GM19328 (cell line): ENCODE measurements at regions not wholly inside any gene's neighbourhood (a gene's known extent, or its start where the extent isn't known, plus 50 kb on each side); places are given as distances from the start of the nearest gene placed in this dataset.

Experiments
- ATAC-seq: cut with Tn5 transposase; IDR thresholded peaks from one replicate; pipeline ENCODE4 v1.9.1; 2021; ENCODE audit warnings: mild to moderate bottlenecking, moderate library complexity; ENCODE audit not compliant: unreplicated experiment

DNA sequence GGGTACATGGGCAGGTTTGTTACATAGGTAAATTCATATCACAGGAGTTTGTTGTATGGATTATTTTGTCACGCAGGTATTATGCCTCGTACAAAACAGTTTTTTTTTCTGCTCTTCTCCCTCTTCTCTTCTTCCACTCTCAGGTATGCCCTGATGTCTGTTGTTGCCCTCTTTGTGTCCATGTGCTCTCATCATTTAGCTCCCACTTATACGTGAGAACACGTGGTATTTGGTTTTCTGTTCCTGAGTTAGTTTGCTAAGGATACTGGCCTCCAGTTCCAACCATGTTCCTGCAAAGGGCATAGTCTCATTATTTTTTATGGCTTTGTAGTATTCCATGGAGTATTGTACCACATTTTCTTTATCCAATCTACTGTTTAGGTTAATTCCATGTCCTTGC is 65.7 kb downstream of the UNC5CL start:
- no peak for ATAC-seq

- ATAC-seq, result no peak
Observed at GRCh38 chr6:40972814-40973213, 66.2 kb downstream of the UNC5CL start.

- ATAC-seq, result no peak
Observed at GRCh38 chr6:40972190-40972589, 66.8 kb downstream of the UNC5CL start.

- ATAC-seq, result no peak
Observed at GRCh38 chr6:40968620-40969164, 70.3 kb downstream of the UNC5CL start.

DNA sequence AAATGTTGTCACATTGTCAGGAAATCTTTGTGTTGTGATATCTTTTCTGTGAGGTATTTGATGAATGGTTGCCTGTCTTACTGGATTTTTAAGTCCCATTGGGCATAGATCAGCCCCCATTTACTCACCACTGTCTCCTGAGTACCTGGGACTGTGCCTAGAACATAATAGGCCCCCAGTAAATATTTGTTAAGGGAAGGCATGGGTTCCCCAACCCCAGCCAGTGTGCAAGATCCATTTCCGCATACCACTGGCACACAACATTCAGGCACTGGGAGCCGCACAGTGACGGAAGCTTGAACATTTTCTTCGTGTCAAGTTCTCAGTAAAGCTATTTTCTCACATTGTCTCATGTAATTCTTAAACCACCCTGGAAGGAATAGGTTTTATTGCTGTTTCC is 72.2 kb downstream of the UNC5CL start:
- ATAC-seq, result no peak

DNA sequence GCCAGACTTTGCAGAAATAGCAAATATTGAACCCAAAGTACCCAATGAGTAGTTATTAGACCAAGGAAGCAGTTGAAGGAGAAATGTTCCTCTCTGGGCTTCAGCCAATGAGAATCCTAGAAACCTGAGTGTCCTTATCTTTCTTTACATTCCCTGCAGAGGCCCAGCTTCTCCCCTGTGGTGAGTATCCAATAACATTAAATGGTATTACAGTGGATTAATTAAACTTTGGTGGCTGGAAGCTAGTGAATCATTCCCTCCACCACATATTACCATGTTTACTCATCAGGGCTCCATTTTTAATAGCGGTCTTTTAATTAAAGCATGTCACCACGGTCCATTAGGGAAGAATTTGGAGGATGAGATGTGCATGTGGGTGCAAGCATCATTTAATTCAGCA is 74.0 kb downstream of the UNC5CL start:
- no peak for ATAC-seq

GRCh38 chr6:40963019-40963418 is 76.0 kb downstream of the UNC5CL start:
- no peak for ATAC-seq

- no peak for ATAC-seq
Observed at GRCh38 chr6:40962241-40962640, 76.8 kb downstream of the UNC5CL start.

DNA sequence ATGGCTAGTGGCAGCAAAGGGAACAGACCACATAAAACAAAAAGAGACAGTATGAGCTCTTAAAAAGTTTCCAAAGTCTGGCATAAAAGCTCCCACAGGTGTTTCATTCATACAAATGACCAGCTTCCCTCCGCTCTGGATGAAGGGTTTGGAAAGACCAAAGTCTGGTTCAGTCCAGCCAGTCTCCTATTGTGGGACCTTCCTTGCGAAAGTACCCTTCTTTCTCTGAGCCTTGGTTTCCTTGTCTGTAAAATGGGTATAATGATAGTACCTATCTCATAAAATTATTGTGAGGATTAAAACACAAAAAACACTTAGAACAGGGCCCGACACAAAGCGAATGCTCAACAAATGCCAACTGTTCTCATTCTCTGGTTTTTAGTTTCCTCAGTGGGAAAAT is 77.2 kb downstream of the UNC5CL start:
- ATAC-seq, result no peak

- ATAC-seq, result no peak
Observed at GRCh38 chr6:40960742-40961430, 78.1 kb downstream of the UNC5CL start.

DNA sequence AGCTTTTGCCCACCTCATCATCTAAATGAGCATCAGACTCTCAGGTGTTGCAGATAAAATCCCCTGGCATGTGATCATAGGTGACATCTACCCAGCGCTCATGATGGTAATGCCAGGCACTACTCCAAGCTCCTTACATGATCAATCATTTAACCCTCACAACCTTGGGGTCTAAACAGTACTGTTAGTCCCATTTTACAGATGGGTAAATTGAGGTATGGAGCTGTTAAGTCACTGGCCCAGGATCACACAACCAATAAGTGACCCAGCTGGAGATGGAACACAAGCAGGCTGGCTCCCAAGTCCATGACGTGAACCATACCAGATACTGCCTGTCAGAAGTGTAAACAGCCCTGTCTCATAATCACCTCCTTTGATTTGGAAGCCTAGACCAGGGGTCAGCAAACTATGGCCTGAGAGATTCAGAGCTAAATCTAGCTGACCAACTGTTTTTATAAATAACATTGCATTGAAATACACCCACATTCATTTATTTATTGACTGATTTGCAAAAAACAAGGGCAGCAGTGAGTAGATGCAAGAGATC is 79.2 kb downstream of the UNC5CL start:
- no peak for ATAC-seq

- ATAC-seq, result no peak
Observed at GRCh38 chr6:40958738-40959137, 80.3 kb downstream of the UNC5CL start.

DNA sequence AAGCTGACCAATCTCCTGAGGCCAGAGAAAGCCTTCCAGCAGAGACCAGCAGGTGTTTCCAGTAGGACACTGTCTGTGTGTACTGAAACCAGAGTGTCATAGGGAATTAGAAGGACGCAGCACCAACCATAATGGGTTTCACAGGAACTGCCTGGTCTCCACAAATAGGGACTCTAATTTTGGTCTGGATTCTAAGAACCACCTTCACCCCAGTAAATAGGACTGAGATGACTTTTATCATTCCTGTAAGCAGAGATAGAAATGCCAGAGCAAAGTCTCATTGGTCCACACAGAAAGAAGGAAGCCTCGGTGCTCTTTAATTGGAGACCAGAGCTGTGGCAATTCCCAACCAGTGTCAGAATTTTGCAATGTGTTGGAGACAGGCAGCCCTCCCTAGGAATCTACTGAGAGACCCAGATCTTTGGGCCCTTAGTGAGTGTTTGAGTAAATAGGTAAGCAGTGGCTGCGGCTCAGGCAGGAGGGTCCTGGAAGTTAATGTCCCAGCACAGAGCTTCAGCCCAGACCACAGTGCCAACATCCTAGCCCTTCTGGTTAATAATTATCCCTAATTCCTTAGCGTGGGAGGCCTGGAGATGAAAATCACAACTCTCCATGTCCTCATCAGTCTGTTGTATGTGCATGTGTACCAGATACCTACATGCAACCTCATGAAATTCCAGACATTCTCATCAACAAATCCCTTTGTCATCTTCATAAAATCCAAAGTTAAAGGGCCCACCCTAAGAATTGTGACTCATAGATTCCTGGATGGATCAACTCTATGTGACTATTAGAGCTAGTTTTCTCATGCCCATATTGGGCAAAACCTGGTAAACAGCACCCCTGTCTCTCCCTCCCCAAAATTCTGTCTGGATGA is 81.2 kb downstream of the UNC5CL start:
- no peak for ATAC-seq

GRCh38 chr6:40956936-40957335 is 82.1 kb downstream of the UNC5CL start:
- ATAC-seq, result no peak

DNA sequence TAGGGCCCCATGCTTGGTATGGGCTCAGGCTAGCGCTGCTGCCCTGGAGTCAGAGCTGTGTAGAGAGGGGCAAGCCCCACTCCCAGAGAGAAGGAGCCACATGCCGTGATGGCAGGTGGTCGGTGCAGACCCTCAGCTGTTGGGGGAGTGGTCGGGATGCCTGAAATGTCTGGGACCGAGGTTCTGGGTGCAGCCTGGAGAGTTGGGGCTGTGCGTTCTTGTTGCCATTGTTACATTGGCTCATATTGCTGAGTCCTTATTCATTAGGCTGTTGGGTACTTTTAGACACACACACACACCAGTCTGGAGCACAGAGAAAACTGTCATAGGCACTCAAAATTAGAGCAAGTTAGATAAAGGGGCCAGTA is 83.9 kb downstream of the UNC5CL start:
- no peak for ATAC-seq

- ATAC-seq, result no peak
Observed at GRCh38 chr6:40954446-40955177, 84.4 kb downstream of the UNC5CL start.

DNA sequence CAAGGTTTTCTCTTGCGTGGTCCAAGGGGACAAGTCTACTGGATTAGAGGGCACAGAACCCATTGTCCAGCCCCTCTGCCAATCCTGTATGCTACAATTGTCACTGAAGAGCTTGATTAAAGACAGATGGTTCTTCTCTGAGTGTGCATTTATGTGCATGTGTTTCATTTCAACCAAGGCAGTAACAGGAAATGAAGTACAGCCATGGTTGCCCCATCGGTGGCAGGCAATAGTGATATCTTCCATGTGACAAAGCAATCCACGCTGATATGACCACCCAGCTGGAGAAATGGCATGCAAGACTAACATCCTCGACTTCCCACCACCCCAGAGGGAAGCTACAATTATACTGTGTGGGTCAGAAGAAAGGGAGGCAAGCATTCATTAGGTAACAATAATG is 85.5 kb downstream of the UNC5CL start:
- ATAC-seq, result no peak

- no peak for ATAC-seq
Observed at GRCh38 chr6:40950986-40951698, 87.9 kb downstream of the UNC5CL start.

- ATAC-seq, result no peak
Observed at GRCh38 chr6:40948570-40948969, 90.5 kb downstream of the UNC5CL start.

DNA sequence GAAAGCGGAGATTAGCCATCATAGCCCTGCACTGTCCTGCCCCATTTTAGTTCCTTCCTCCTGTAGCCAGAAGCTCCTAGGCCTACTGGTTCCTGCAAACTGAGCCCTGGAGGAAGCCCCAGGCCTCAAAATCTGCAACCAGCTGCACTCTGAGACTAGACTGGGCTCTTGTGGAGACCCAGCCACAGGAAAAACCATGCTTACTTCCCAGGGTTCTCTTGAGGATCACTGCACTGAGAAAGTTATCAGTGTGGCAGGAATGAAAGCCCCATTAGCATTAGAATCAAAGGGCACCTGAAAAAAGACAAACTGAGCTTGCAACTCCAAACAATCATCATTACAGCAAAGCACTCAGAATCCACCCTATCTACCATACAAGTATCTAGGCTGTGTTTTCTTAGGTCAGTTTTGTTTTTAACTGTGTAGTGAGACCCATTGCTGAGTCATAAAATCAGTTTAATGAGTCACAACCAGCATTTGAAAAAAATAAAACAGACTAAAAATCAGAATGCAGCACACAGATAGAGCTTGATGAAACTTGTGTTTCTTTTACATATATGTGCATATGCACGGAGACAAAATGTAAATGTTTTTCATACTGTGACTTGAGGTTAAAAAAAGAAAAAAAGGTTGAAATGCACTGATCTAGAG is 91.0 kb downstream of the UNC5CL start:
- ATAC-seq, result no peak
